ENCODE measurements at regions not wholly inside any gene's neighbourhood (a gene's known extent, or its start where the extent isn't known, plus 50 kb on each side); places are given as distances from the start of the nearest gene placed in this dataset.

GRCh38 chr10:8768341-8768740 lies 713.9 kb downstream of the GATA3 start:
- TF ChIP-seq CTCF (IDR thresholded peaks at IDR 0.05; ENCODE audit: low read depth, low read length, missing input control) (no peak), FOXA1 (IDR thresholded peaks at IDR 0.05) (no peak), REST (IDR thresholded peaks at IDR 0.05) (no peak), YY1 (IDR thresholded peaks at IDR 0.05) (no peak)
